Bone marrow (tissue), 2 donors: ENCODE measurements at regions not wholly inside any gene's neighbourhood (a gene's known extent, or its start where the extent isn't known, plus 50 kb on each side); places are given as distances from the start of the nearest gene placed in this dataset.

Experiments used
- DNase-seq, 2 donors: peaks; one replicate each; lab custom pipeline; 2025; lab: John Stamatoyannopoulos, UW

- DNase-seq = no peak
Observed at GRCh38 chr12:115640929-115641328, 636.6 kb downstream of the MED13L start.

DNA sequence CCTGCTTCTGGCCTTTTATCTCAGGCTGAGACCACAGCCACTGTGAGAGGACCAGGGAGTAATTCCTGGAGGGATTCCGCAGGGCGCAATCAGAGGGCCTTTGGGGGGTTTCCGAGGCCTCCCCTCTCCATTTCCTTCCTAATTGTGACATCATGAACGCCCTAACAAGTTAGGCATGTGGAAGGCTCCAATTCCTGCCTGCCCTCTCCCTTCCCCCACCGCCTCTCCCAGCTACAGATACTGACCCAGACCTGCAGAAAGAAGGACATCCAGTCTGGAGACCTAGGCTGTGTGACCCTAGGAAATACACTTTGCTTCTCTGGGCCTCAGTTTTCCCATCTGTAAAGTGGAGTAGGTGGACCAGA is 637.9 kb downstream of the MED13L start:
- DNase-seq = no peak

- no peak for DNase-seq
Observed at GRCh38 chr12:115638733-115639647, 638.5 kb downstream of the MED13L start.

- DNase-seq = no peak
Observed at GRCh38 chr12:115636546-115636945, 640.9 kb downstream of the MED13L start.

- no peak for DNase-seq
Observed at GRCh38 chr12:115632308-115632707, 645.2 kb downstream of the MED13L start.

GRCh38 chr12:115630136-115630535 is 647.4 kb downstream of the MED13L start:
- DNase-seq = no peak

- no peak for DNase-seq
Observed at GRCh38 chr12:115626210-115626609, 651.3 kb downstream of the MED13L start.

- DNase-seq = no peak
Observed at GRCh38 chr12:115623764-115624334, 653.6 kb downstream of the MED13L start.

DNA sequence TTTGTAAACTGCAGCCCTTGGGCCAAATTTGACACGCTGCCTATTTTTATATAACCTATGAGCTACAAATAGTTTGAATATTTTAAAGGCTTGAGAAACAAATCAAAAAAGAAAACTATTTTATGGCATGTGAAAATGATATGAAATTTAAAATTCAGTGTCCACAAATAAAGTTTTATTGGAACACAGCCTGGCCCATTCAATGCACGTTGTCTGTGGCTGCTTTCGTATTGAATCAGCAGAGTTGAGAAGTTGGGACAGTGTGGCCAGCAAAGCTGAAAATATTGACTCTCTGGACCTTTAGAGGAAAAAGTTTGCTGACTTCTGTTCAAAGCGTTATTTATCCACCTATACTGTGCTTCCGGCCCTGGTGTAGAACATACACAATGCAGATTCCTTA is 654.2 kb downstream of the MED13L start:
- DNase-seq = no peak

DNA sequence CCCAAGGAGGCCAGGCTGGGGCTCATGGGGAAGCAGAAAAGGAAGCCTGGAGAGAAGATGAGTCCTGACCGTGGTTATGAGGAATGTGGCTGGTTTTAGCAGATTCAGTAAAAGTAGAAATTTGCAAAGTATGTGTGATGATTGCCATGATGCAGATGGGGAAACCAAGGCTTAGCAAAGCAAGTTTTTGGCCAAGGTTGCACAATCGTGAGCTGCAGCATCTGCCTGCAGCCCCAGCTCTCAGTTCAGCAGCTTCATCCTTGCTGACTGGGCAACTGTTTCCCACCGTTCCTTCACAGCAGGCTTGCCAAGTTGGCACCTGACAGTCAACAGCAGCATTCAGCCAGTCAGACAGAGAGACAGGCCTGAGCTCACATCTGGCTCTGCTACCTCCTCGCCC is 656.7 kb downstream of the MED13L start:
- DNase-seq = no peak

DNA sequence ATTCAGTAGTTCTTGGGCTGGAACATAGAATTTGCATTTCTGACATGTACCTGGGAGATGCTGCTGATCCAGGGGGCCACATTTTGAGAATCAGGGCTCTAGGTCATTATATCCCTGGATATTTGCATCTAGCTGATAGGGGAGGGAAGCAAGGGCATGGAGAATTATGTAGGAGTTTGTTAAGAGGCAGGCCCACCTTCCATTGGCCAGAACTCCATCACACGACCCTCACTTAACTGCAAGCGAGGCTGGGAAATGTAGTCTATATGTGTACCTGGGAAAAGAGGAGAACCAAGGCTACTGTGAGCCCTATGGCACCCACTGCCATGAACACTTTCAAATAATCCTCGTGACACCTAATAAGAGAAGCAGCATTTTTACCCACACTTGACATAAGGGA is 657.6 kb downstream of the MED13L start:
- DNase-seq = no peak

GRCh38 chr12:115619061-115619460 is 658.4 kb downstream of the MED13L start:
- no peak for DNase-seq

GRCh38 chr12:115618105-115618504 is 659.4 kb downstream of the MED13L start:
- no peak for DNase-seq

DNA sequence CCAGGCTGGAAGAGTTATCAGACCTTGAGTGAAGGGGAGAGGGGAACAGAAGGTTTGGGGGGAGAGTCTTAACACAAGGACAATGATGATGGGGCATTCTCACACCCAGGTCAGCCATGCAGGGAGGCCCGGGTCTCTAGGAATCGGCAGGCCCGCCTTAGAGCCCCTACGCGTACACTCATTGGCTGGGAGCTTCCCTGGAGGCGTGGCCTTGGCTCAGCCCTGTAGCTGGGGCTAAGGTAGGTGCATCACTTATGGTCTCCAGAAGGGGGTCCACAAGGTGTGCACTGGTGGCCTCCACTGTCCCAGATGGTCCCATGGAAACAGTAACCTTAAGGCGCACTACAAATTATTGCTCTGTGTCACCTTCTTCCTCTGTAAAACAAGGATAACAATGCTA is 660.1 kb downstream of the MED13L start:
- no peak for DNase-seq

- DNase-seq = no peak
Observed at GRCh38 chr12:115611477-115611876, 666.0 kb downstream of the MED13L start.

DNA sequence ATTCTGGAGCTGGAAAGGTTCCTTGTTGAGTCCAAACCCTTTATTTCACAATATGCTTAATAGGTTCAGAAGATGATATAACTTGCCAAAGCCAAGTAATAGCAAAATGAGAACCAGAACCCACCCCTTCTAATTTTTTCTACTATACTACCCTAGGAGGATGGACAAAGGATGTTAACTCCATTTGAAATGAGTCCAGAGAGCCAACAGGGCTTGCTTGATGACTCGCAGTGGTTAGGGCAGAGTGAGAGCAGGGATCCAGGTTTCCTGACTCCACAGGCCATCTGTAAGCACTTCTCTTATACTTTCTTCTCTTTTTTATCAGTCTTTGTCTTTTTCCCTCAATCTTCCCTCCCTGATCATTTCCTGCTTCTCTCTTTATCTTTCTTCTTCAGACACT is 668.1 kb downstream of the MED13L start:
- no peak for DNase-seq

GRCh38 chr12:115606040-115606439 is 671.5 kb downstream of the MED13L start:
- DNase-seq = no peak

GRCh38 chr12:115598871-115599811 is 678.4 kb downstream of the MED13L start:
- no peak for DNase-seq

DNA sequence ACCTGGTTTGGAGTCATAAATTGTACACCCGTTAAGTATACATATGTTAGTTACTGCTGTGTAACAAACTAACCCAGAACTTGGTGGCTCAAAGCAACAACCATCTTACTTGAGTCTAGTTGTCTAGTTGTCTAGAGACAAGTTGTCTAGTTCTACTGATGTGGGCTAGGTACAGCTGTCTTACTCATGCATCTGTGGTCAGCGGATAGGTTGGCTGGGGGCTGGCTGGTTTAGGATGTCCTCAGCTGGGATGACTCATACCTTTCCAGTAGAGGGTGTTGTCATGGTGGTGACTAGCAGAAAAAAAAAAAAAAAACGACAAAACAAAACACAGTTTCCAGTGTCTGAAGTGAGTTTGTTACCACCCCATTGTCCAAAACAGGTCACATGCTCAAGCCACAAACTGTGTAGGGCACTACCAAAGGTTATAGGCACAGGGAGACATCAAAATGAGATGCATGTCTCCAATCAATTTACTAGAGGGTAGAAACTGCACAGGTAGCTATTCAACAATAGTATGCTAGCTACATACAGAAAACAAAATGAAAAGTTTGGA is 680.3 kb downstream of the MED13L start:
- no peak for DNase-seq

DNA sequence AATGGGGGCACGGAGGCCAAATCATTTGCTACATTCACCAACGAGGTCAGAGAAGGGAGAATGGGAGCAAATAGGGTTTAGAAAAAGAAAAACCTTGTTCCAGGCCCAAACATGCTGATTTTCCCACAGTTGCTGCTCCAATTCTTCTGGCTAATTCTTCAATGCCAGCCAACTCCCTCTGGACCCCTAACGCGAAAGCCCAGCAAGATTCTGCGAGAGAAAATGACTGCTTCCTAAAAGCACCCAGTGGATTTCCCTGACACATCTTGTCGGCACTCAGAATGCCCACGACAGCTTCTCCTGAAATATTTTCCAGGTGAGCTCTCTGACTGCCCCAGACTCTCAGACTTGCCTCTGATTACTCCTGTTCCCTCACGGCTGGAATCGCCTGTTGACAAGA is 689.4 kb downstream of the MED13L start:
- no peak for DNase-seq

DNA sequence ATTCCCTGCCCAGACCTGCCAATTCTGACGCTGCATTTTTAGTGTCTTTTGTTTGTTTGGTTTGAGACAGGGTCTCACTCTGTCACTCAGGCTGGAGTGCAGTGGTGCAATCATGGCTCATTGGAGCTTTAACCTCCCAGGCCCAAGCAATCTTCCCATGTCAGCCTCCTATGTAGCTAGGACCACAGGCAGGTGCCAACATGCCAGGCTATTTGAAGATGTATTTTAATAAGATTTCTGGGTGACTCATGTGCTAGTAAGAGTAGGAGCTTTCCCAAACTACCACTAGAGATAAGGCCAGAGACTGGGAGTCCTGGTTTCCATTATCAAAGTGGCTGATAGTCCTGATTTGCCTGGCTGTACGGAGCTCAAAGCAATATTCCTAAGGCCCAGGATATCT is 693.3 kb downstream of the MED13L start:
- DNase-seq = no peak

- DNase-seq = no peak
Observed at GRCh38 chr12:115583591-115583990, 693.9 kb downstream of the MED13L start.
